Upper lobe of left lung (tissue), 6 donors: ENCODE measurements at regions not wholly inside any gene's neighbourhood (a gene's known extent, or its start where the extent isn't known, plus 50 kb on each side); places are given as distances from the start of the nearest gene placed in this dataset.

ENCODE experiments used
- ATAC-seq, 2 donors: fragments of 200-7000 bp; cut with Tn5 transposase; one replicate each; pipeline ENCODE4 v1.9.1; 2022; ENCODE audit warnings: mild to moderate bottlenecking in 2 of 2, moderate library complexity in 2 of 2; ENCODE audit not compliant: low FRiP score in 2 of 2
- DNase-seq, 2 donors: peaks; one replicate each; pipeline ENCODE4 v3.0.0-alpha.2; 2019 to 2020
- H3K27ac ChIP-seq, 4 donors: fragments of 200-600 bp; sonication (generic); one replicate each; pipeline ENCODE4 v1.5.1; 2016 to 2019
- H3K27me3 ChIP-seq, 4 donors: fragments of 200-600 bp; sonication (generic); one replicate each; pipeline ENCODE4 v1.5.1; 2017 to 2019
- H3K36me3 ChIP-seq, 4 donors: fragments of 200-600 bp; sonication (generic); one replicate each; pipeline ENCODE4 v1.5.1; 2016 to 2019
- H3K4me1 ChIP-seq, 4 donors: fragments of 200-600 bp; sonication (generic); one replicate each; pipeline ENCODE4 v1.5.1; 2018 to 2019
- H3K4me3 ChIP-seq, 4 donors: fragments of 200-600 bp; sonication (generic); one replicate each; pipeline ENCODE4 v1.5.1; 2017 to 2019; ENCODE audit warnings: mild to moderate bottlenecking in 2 of 4, moderate library complexity in 1 of 4
- H3K9me3 ChIP-seq, 4 donors: fragments of 200-600 bp; sonication (generic); one replicate each; pipeline ENCODE4 v1.5.1; 2018 to 2019
- EP300 ChIP-seq, 4 donors: sonication (generic); formaldehyde crosslinking; IDR thresholded peaks; one replicate each; pipeline ENCODE4 v1.5.1; 2017; ENCODE audit warnings: antibody characterized with exemption in 4 of 4, control low read depth in 2 of 4
- POLR2A ChIP-seq, 4 donors: fragments of 450-650 bp; IDR thresholded peaks; one replicate each; pipeline ENCODE4 v1.5.1; 2016 to 2017; ENCODE audit warnings: antibody characterized with exemption in 4 of 4, mild to moderate bottlenecking in 2 of 4
- POLR2AphosphoS5 ChIP-seq, 2 donors: sonication (generic); formaldehyde crosslinking; IDR thresholded peaks; one replicate each; pipeline ENCODE4 v1.5.1; 2017; ENCODE audit warnings: antibody characterized with exemption in 2 of 2
- WGBS, 2 donors: methylation state at CpG; one replicate each; pipeline ENCODE4 v1.1.5; 2017 to 2018; 5-methylcytosine and 5-hydroxymethylcytosine counted together
- TF ChIP-seq, protein P1 (sequence below), 6 experiments: fragments of 450-650 bp in 4 of 6; fragments of 200-600 bp in 2 of 6; sonication (generic) in 2 of 6; IDR thresholded peaks; one replicate each; pipeline ENCODE4 v1.5.1; 2016 to 2019; ENCODE audit warnings: antibody characterized with exemption in 6 of 6
- donor health status: DM: no; HTN: no; CAD: no; lungs with moderate emphysema.
- donor health status: DM: no; HTN: yes; CAD: no; lungs with severe emphysema.

GRCh38 chr17:70569128-70569527 is 399.8 kb downstream of the KCNJ2 start:
- Histone ChIP-seq H3K4me1 (no peaks in the 10 kb centered on the region), H3K9me3 (no peaks in the 10 kb centered on the region), H3K4me3 (no peak overlapping the region), H3K36me3 (no peaks in the 10 kb centered on the region), H3K27me3 (no peaks in the 10 kb centered on the region), H3K27ac (no peak overlapping the region)
- DNase-seq: no peak
- no peak for ATAC-seq
- WGBS, 2 donors: 85 to 93% methylated on average over 1 of the region's 1 CpG
- TF ChIP-seq EP300 (IDR thresholded peaks at IDR 0.05) (no peak), POLR2AphosphoS5 (IDR thresholded peaks at IDR 0.05) (no peak), POLR2A (IDR thresholded peaks at IDR 0.05) (no peak)
- TF ChIP-seq, protein P1, sequence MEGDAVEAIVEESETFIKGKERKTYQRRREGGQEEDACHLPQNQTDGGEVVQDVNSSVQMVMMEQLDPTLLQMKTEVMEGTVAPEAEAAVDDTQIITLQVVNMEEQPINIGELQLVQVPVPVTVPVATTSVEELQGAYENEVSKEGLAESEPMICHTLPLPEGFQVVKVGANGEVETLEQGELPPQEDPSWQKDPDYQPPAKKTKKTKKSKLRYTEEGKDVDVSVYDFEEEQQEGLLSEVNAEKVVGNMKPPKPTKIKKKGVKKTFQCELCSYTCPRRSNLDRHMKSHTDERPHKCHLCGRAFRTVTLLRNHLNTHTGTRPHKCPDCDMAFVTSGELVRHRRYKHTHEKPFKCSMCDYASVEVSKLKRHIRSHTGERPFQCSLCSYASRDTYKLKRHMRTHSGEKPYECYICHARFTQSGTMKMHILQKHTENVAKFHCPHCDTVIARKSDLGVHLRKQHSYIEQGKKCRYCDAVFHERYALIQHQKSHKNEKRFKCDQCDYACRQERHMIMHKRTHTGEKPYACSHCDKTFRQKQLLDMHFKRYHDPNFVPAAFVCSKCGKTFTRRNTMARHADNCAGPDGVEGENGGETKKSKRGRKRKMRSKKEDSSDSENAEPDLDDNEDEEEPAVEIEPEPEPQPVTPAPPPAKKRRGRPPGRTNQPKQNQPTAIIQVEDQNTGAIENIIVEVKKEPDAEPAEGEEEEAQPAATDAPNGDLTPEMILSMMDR (IDR thresholded peaks at IDR 0.05): no peak

DNA sequence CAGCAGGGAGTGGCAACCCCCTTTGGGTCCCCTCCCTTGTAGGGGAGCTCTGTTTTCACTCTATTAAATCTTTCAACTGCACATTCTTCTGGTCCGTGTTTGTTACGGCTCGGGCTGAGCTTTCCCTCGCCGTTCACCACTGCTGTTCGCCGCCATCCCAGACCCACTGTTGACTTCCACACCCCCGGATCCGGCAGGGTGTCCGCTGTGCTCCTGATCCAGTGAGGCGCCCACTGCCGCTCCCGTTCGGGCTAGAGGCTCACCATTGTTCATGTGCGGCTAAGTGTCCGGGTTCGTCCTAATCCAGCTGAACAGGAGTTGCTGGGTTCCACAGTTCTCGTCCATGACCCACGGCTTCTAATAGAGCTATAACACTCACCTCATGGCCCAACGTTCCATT is 408.1 kb downstream of the KCNJ2 start:
- Histone ChIP-seq H3K9me3 (no peaks in the 10 kb centered on the region), H3K27me3 (no peaks in the 10 kb centered on the region), H3K4me3 (no peak overlapping the region), H3K4me1 (no peaks in the 10 kb centered on the region), H3K36me3 (no peaks in the 10 kb centered on the region), H3K27ac (no peak overlapping the region)
- WGBS, 2 donors: 94 to 95% methylated on average over 20 of the region's 20 CpGs
- TF ChIP-seq POLR2A (IDR thresholded peaks at IDR 0.05) (no peak), EP300 (IDR thresholded peaks at IDR 0.05) (no peak), POLR2AphosphoS5 (IDR thresholded peaks at IDR 0.05) (no peak)
- TF ChIP-seq, protein P1 (IDR thresholded peaks at IDR 0.05): no peak
- ATAC-seq: no peak
- DNase-seq: peak in 1 of 2 donors; percentile 49

- no peaks in the 10 kb centered on the region for H3K9me3 ChIP-seq
- H3K4me3 ChIP-seq: no peak overlapping the region
- no peaks in the 10 kb centered on the region for H3K27me3 ChIP-seq
- 79 to 81% methylated on average over 3 of the region's 3 CpGs for WGBS, 2 donors
- ATAC-seq (no peak), DNase-seq (no peak)
- no peaks in the 10 kb centered on the region for H3K4me1 ChIP-seq
- H3K36me3 ChIP-seq: no peaks in the 10 kb centered on the region
- no peak overlapping the region for H3K27ac ChIP-seq
- TF ChIP-seq EP300 (IDR thresholded peaks at IDR 0.05): no peak
- no peak for TF ChIP-seq POLR2AphosphoS5 (IDR thresholded peaks at IDR 0.05)
- TF ChIP-seq, protein P1 (IDR thresholded peaks at IDR 0.05): no peak
- no peak for TF ChIP-seq POLR2A (IDR thresholded peaks at IDR 0.05)
These were observed 412.1 kb downstream of the KCNJ2 start for GRCh38 chr17:70581459-70581858.

GRCh38 chr17:70582777-70583176 is 413.4 kb downstream of the KCNJ2 start:
- Histone ChIP-seq H3K4me3 (no peak overlapping the region), H3K9me3 (no peaks in the 10 kb centered on the region), H3K36me3 (no peaks in the 10 kb centered on the region), H3K4me1 (no peaks in the 10 kb centered on the region), H3K27ac (no peak overlapping the region), H3K27me3 (no peaks in the 10 kb centered on the region)
- no peak for ATAC-seq
- TF ChIP-seq EP300 (IDR thresholded peaks at IDR 0.05) (no peak), POLR2A (IDR thresholded peaks at IDR 0.05) (no peak), POLR2AphosphoS5 (IDR thresholded peaks at IDR 0.05) (no peak)
- TF ChIP-seq, protein P1 (IDR thresholded peaks at IDR 0.05): no peak
- WGBS, 2 donors: 45 to 100% methylated on average over 1 of the region's 1 CpG
- DNase-seq: no peak

GRCh38 chr17:70584255-70584654 is 414.9 kb downstream of the KCNJ2 start:
- Histone ChIP-seq H3K9me3 (no peaks in the 10 kb centered on the region), H3K4me1 (no peaks in the 10 kb centered on the region), H3K27ac (no peak overlapping the region), H3K36me3 (no peaks in the 10 kb centered on the region), H3K27me3 (no peaks in the 10 kb centered on the region), H3K4me3 (no peak overlapping the region)
- DNase-seq: no peak
- 78 to 87% methylated on average over 3 to 4 of the region's 4 CpGs for WGBS, 2 donors
- ATAC-seq: no peak
- no peak for TF ChIP-seq POLR2A (IDR thresholded peaks at IDR 0.05)
- no peak for TF ChIP-seq POLR2AphosphoS5 (IDR thresholded peaks at IDR 0.05)
- no peak for TF ChIP-seq EP300 (IDR thresholded peaks at IDR 0.05)
- TF ChIP-seq, protein P1 (IDR thresholded peaks at IDR 0.05): no peak
